Suppressor macrophage treated with lipopolysaccharide for 1 hour (primary cell): ENCODE measurements at regions not wholly inside any gene's neighbourhood (a gene's known extent, or its start where the extent isn't known, plus 50 kb on each side); places are given as distances from the start of the nearest gene placed in this dataset.
"Not testable (repeated sequence)": the region's sequence is repeated elsewhere in the genome, so short reads cannot be mapped to it uniquely, and the experiment has no call there.

ENCODE experiments used
- DNase-seq, 3 donors: peaks; one replicate each; pipeline ENCODE4 v3.0.0-alpha.2; 2020 to 2022

GRCh38 chr5:10921160-10921559, 160.1 kb upstream of the DAP start:
- DNase-seq: no peak

DNA sequence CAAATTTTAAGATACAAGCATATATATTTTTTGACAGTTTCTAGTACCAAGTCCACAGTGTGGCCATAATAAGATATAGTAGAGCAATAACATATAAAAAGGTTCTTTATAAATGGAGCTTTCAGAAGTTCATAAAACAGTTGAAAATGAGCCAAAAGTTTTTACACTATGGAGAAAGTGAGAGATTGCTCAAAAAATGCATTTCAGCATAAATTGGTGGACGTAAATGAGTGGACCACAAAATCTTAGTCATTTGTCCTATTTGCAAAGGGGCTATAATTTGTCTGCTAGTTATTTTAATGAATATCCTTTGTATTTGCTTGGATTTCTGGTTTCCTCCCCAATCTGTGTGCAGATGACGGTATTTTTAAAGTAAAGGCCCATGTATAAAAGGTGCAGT, 159.4 kb upstream of the DAP start:
- no peak for DNase-seq

DNA sequence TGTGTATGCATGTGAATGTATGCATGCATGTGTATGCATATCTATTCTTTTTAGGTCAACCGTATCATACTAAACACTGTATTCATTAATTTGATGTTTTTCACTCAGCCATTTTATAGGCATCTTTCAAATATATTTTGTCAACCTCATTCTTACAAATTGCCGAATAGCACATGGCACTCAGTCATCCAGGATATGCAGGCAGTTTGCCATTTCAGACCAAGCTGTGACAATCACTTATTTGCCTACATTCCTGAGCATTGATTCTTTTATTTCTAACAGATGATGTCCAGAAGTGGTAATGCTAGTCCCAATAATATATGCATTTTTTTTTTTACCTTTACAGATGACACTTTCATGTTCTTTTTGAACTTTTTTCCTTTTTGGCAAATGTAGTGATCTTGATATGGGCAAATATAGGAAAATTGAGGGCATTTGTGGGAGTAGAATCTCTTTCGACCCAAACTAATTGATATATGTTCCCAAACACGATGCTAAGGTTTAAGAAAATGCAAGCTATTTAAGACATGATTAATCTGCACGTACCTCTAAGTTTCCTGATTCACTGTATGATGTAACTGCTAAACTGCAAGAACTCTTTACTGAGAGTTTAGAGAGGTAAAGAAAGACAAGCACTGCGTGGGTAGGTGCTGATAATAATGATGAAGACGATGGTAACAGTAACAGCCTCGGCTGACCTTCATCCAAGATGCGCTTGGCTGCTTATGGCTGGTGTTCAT, 153.9 kb upstream of the DAP start:
- no peak for DNase-seq

- DNase-seq: peak; percentile 85 to 93 (median 87)
Measured at GRCh38 chr5:10913841-10914240, 152.8 kb upstream of the DAP start.

DNA sequence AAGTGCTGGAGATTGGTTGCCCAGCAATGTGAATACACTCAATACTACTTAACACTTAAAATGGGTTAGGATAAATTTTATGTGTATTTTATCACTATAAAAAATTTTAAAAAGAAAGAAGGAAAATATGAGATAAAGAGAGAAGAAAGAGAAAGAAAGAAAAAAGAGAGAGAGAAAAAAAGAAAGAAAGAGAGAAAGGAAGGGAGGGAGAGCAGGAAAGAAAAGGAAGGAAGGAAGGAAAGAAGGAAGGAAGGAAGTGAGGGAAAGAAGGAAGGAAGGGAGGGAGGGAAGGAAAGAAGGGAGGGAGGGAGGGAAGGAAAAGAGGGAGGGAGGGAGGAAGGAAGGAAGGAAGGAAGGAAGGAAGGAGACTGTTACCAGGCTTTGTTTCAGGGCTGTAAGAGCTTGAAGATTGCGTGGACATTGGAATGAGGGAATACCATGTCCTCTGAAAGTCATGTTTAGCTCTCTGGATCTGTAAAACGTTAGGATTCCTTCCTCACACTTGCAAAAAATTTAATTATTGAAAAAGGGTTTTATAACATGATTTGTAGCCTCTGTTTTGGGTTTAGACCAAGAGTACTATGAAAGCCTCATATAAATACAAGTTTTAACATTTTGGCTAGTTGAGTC, 152.3 kb upstream of the DAP start:
- DNase-seq: no peak

GRCh38 chr5:10912435-10912834, 151.4 kb upstream of the DAP start:
- DNase-seq: no peak

DNA sequence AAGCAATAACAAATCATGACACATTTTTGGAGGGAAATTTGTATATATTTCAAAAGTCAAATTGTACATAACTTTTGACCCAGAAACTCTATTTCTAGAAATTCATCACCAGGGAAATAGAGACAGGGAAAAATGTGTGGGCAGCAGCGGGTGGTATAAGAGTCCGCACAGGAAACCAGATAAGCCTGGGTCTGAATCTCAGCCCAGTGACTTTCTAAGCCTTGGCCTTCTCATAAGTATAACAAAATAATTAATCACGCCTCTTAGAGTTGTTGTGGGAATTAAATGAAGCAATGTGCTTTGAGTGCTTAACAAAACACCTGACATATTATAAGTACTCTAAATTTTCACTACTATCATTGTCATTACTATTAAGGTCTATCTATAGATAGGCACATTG, 149.2 kb upstream of the DAP start:
- no peak for DNase-seq

DNA sequence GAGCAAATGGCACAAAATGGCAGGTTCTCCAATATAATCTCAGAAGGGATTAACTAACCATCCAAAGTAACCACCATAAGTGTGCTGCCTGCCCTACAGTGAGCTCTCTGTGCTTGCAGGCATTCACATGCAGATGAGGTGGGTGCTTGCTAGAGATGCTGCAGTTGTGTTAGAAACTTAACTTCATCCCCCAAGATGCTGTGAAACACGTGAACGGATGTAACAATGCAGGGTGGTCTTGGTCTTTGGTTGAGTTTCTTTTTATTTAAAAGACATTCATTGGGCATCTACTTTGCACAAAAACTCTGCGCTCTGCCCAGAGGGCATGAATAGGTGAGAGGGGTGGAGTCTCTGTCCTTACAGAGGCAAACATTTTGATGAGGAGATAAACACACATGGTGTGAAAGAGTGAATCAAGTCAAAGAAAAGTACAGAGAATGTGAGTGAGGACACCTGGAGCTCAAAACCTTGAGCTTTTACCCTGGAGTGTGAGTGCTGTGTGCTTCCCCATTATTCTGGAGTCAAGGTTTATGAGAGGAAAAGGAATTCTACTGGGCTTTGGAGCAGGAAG, 143.9 kb upstream of the DAP start:
- DNase-seq: no peak

DNA sequence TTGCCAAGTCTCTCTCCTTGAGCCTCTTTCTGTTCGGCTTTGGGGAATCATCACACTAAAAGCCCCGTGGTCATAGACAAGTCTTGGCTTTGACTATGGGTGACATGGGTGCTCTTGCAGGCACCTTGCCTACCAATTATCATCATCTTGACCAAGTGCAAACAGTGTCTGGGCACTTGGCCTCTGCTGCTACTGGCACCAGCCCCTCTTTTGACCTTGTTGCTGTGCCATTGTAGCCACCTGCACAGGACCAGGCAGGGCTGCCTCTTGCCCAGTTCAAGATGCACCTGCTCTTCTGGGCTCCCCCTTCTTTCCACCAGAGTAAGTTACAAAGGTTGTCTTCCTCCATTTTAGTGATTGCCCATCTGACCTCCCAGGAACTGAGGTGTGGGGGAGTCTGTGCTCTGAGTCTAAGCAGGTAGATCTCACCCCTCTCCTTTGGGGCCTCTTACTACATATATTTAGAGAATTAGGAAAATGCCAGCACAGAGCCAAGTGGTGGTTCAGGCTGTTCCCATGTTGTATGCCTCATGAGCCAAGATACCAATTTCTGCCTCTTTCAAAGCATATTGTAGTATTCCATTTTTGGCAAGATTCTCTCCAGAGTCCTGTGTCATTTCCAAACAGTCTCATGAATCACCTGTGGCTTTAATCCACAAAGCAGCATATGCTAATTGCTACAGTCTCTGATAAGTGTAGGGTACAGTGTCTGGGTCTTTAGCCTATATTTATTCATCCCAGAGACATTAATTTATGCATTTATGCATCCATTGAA, 142.9 kb upstream of the DAP start:
- DNase-seq: no peak

- peak; percentile 4 to 39 (median 35) for DNase-seq
Measured at GRCh38 chr5:10902145-10902544, 141.1 kb upstream of the DAP start.

- no peak for DNase-seq
Measured at GRCh38 chr5:10898514-10898913, 137.5 kb upstream of the DAP start.

DNA sequence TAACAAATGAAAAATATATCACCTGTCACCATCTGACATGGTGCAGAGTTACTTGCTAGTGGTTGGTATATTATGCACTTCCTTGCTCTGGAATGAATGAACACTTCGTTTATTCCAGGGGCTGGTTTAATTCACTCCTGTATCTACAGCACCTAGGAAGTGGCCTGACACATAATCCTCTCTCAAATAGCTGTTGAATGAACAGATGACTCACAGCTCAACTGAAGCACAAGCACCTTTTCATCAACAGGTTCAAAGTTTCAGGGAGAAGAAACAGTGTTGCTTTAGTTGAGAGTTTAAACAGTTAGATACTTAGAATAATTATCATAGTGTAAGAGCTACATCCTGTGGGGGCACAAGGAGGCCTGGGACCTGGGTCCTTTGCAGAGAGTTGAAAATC, 135.0 kb upstream of the DAP start:
- DNase-seq: no peak

GRCh38 chr5:10894445-10895054, 133.5 kb upstream of the DAP start:
- no peak for DNase-seq

- DNase-seq: no peak
Measured at GRCh38 chr5:10892911-10893215, 131.8 kb upstream of the DAP start.

- DNase-seq: no peak
Measured at GRCh38 chr5:10892147-10892910, 131.3 kb upstream of the DAP start.

GRCh38 chr5:10891193-10891592, 130.2 kb upstream of the DAP start:
- DNase-seq: no peak

DNA sequence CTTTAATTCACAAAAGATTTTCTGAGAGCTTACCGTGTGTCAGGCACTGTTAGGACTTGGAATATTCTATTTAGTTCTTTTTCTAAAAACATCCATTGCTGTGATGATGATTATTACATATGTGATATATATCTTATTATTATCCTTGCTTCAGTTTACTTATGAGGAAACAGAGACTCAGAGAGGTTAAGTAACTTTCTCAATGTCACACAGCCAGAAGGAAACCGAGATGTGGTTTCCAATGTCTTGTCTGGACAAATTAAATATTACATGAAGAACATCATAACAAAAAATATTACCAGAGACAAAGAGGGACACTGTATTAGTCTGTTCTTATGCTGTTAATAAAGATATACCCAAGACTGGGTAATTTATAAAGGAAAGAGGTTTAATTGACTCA, 125.5 kb upstream of the DAP start:
- no peak for DNase-seq

DNA sequence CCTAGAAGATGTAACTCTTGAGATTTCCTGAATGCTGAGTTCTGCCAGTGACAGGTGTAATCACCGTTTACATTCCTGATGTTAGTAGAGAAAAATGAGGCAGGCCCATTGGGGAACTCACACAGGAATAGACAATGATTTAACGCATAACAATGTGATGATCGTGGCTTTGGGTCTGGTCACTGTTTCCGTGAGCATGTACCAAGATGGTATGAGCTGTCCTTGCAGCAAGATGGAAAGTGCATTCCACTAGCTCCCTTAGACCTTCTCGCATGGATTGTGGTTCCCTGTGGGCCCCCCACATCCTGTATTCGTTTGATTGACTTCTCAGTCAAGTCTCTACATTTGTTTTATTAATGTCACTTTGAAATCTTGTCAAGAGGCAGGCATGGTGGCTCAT, 124.0 kb upstream of the DAP start:
- DNase-seq: no peak

DNA sequence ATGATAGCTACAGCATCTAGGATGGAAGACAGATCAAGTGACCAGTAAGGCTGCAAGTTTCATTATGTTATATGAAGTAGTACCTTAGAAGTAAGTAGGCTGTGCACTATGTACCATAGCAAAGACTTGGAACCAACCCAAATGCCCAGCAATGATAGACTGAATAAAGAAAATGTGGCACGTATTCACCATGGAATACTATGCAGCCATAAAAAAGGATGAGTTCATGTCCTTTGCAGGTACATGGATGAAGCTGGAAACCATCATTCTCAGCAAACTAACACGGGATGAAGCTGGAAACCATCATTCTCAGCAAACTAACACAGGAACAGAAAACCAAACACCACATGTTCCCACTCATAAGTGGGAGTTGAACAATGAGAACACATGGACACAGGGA, 122.9 kb upstream of the DAP start:
- DNase-seq: not testable (repeated sequence)

GRCh38 chr5:10880934-10881333, 119.9 kb upstream of the DAP start:
- no peak for DNase-seq

DNA sequence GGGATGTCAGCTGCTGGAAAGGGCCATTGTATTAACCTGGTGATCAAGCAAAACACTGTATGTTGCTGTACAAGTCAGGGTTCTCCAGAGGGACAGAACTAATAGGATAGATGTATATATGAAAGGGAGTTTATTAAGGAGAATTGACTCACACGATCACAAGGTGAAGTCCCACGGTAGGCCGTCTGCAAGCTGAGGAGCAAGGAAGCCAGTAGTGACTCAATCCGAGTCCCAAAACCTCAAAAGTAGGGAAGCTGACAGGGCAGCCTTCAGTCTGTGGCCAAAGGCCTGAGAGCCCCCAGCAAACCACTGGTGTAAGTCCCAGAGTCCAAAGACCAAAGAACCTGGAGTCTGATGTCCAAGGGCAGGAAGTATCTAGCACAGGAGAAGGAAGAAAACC, 116.0 kb upstream of the DAP start:
- DNase-seq: peak; percentile 65 to 74 (median 73)

GRCh38 chr5:10876006-10876744, 115.1 kb upstream of the DAP start:
- peak; percentile 86 to 88 (median 87) for DNase-seq
